ENCODE measurements at regions not wholly inside any gene's neighbourhood (a gene's known extent, or its start where the extent isn't known, plus 50 kb on each side); places are given as distances from the start of the nearest gene placed in this dataset.

DNA sequence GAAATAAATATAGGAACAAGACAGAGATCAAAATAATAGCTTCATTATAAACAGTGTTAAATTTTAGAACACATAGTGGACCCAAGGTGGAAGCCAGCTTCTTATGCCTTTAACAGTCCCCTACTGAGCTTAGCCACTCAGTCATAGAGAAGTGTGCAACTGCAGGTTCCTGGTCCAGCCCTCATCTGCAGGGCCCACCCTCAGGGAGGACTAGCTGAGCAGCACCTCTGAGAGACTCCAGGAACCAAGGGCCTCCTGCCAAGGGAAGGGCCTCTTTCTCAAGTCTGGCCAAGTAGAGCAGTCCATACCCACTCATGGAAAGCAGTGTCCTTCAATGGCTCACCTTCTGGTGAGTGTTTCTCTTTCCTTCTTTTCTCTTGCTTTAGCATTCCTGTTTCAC lies 173.7 kb upstream of the PRPS1L1 start:
- no peak for DNase-seq (ENCODE audit: low read depth)

- DNase-seq (ENCODE audit: low read depth): no peak
Measured at GRCh38 chr7:18202315-18203045, 174.8 kb upstream of the PRPS1L1 start.

DNA sequence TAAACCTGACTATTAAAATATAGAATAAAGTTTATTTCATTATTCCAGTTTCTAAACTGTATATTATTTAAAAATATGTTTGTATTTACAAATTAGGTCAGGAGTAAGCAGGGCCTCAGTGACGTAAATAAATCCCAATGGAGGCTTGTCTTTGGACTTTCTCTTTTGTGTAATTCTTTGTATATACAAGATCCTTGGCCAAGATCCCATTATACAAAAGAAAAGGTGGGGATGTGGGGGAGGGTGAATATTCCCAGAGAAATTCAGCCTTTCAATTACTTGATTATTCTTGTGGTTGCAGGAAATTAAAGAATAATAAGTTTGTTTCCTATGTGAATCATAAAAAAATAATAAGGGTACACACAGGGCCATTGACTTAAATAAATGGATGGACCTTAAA lies 178.7 kb upstream of the PRPS1L1 start:
- no peak for DNase-seq (ENCODE audit: low read depth)

DNA sequence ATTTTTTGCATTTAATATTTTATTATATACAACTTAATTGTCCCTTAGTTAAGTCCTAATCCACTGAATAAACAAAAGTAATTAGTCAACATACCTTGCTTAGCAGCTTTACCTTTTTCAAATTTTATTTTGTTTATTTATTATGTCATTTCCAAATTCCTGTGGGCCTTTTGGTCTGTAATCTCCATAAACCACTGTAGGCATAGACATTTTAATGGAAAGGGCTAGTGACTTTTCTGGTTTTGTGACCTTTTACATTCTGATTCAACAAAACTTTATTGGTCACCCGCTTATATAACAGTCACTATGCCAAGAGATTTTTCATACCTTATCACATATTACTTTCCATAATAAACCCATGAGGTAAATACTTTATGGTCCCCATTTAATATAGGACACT lies 181.3 kb upstream of the PRPS1L1 start:
- no peak for DNase-seq (ENCODE audit: low read depth)

GRCh38 chr7:18210377-18210776 lies 182.7 kb upstream of the PRPS1L1 start:
- DNase-seq (ENCODE audit: low read depth): no peak

DNA sequence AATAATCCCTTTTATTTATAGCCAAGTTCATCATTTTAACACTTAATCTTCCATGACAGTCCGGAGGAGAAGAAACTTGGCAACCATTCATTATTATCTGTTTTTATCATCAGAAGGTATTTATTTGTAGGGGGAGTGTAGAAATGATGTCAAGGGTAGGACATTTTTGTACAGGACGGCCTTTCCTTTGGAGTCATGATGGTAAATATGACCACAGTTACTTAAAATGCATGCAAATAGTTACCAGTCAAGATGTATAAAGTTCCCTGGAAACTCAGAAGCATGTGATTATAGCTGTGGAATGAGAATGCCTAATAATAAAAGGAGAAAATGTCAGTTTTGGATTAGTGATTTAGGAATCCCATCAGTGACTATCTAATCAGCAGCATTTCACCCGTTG lies 183.1 kb upstream of the PRPS1L1 start:
- no peak for DNase-seq (ENCODE audit: low read depth)

DNA sequence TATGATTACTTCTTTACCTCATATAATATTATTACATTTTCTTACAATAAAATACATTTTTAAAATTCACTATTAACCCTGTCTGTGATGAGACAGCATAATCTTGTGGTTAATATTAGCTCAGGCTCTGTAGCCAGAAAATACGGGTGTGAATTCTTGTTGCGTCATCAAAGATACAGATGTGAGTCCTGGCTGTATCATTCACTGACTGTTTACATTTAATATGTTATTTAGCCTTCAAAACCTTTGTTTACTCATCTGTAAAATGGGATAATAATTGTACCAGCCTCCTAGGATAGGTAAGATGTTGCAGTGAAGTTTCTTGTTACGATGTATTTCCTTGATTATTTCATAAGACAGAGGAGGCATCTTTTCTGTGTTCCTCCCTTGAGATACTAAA lies 184.7 kb upstream of the PRPS1L1 start:
- no peak for DNase-seq (ENCODE audit: low read depth)

DNA sequence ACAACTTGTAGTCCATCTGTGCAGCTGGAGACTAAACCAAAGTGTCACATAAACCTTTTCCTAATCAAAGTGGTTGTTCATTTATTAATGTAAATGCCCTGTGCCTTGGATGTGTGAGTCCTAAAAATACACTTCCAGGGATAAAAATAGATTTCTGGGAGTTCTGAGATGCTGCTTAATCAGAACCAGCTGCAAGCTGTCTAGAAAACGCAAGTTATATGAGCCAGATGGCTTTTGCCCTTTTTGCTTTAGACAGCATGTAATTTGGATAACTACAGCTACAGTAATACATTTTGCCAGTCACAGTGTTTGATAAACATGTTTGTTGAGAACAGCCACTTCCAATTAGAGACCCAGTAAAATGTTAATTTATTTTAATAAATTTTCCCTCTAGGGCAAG lies 185.1 kb upstream of the PRPS1L1 start:
- no peak for DNase-seq (ENCODE audit: low read depth)

DNA sequence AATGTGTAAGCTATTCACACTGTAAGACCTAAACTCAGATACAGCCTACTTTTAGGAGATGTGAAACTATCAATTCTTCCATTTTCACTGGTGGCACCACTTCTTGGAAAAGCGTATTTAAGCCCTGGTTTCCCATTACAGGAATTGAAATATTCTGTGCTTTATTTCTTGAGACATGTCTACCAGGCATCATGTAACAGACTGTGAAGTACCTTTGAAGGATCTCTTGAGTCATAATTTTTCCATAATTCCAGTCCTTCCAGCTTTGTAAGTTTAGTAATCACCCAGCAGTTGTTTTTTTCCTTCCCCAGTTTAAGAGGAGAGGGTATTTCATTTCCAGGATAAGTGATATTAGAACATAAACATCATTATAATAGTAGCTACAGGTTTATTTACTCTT lies 186.0 kb upstream of the PRPS1L1 start:
- no peak for DNase-seq (ENCODE audit: low read depth)

GRCh38 chr7:18216270-18216669 lies 188.6 kb upstream of the PRPS1L1 start:
- no peak for DNase-seq (ENCODE audit: low read depth)

DNA sequence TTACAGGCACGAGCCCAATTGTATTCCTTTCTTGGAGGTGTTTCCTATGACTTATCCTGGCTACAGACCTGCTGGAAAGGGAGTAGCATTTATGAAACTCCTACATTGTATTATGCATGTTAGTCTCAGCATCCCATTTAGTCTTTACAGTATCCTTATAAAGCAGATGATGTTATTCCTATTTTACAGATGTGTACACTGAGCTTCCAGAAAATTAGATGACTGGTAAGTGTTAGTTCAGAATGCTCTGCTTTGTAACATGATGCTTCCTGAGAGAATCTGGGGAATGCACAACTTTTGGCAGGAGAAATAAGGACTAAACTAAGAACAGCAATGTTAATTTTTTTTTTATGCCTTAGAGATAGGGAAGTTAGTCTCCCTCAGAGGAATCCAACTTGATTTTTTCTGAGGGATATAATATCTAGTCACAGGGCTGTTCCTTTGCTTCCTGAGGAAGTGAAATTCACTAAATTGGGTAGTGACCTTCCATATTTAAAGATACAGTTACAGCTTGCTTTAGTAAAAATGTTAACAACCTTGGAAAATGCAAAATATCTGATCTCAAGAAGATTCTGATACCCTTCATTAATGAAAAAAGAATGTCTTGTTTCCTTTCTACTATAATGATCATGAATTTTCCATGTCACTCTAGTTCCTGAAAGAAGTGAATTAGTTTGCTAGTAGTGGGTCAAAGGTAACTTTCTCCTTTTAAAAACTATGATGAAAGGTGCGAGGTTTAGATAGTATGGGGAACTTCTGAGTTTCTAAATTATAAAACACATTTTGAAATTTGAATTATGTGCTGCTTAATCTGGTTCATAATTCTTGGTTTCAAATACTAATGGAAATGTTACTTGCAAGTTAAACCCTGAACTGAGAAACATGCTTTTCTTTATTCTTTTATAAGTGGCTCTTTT lies 194.0 kb upstream of the PRPS1L1 start:
- no peak for DNase-seq (ENCODE audit: low read depth)

GRCh38 chr7:18222636-18223035 lies 195.0 kb upstream of the PRPS1L1 start:
- no peak for DNase-seq (ENCODE audit: low read depth)

- DNase-seq (ENCODE audit: low read depth): no peak
Measured at GRCh38 chr7:18224138-18224537, 196.5 kb upstream of the PRPS1L1 start.

DNA sequence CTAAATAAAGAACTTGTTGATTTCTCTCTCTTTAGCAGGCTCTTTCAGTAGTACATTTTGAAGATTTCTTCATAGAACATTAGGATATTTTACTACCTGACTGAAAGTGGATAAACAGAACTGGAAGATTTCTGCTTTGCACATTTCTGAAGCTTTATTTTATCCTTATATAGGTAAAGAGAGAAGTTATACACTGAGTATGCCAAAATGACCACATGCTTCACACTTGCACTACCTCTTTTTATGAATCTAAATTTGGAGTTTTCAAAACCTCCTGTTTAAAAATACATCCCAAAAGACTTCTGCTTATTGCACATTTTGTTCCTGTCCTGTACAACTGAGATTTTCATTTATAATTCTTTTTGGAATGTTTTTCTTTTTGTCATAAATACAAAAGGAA lies 197.4 kb upstream of the PRPS1L1 start:
- no peak for DNase-seq (ENCODE audit: low read depth)

- no peak for DNase-seq (ENCODE audit: low read depth)
Measured at GRCh38 chr7:18226598-18226997, 199.0 kb upstream of the PRPS1L1 start.

GRCh38 chr7:18228686-18229085 lies 201.0 kb upstream of the PRPS1L1 start:
- no peak for DNase-seq (ENCODE audit: low read depth)

GRCh38 chr7:18230271-18230670 lies 202.6 kb upstream of the PRPS1L1 start:
- no peak for DNase-seq (ENCODE audit: low read depth)

GRCh38 chr7:18231854-18232253 lies 204.2 kb upstream of the PRPS1L1 start:
- DNase-seq (ENCODE audit: low read depth): no peak

DNA sequence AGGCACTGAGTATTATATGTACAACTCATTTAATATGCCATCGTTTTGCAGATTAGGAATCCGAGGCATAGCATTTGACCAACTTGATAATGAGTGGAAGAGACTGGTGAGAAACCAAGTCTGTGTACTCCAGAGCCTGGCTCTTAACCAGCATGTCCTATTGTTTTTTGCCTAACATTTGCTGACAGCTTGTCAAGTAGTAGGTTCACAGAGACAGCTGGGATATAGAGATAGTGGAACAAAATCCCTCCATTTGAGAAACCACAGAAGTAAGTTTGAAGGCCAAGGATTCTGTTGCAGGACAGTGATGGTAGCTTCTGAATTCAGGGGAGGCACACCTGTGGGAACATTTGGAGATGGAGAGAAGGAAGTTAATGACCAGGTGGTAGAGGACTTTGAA lies 206.9 kb upstream of the PRPS1L1 start:
- DNase-seq (ENCODE audit: low read depth): no peak

GRCh38 chr7:18235819-18236218 lies 208.2 kb upstream of the PRPS1L1 start:
- no peak for DNase-seq (ENCODE audit: low read depth)

- DNase-seq (ENCODE audit: low read depth): no peak
Measured at GRCh38 chr7:18239212-18239611, 211.6 kb upstream of the PRPS1L1 start.

DNA sequence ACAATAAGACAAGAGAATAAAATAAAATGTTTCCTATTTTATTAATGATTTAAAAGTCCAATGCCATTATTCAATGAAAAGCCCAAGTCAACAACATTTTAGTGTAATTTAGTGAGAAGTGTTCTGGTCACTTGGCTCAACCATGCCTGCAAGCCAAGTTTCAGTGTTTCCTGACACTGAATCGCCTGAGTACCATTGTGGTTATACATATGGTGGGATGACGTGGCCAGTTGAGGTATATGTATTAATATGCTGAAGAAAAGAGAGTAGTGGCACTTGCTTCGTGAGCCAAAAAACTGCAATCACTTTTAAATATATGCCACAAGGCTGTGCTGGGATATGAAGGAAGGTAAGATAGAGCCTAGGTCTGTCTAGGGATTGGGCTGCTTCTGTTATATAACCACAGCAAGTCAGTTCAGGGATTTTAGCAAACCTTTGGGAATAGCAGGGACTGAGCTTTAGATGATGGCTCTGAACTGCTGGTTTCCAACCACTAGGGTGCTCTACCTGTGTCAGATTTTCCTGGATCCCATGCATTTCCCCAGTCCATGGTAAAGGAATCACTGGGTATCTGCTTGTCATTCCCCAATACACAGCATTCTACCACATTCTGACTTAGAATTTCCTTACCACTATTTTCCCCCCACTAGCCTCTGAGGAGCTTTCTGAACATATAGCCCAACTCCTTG lies 214.0 kb upstream of the PRPS1L1 start:
- no peak for DNase-seq (ENCODE audit: low read depth)

- no peak for DNase-seq (ENCODE audit: low read depth)
Measured at GRCh38 chr7:18243731-18244130, 216.1 kb upstream of the PRPS1L1 start.

Data from stimulated activated CD8-positive, alpha-beta memory T cell treated with anti-CD3 and anti-CD28 coated beads, Interleukin-4, amount 100 ng/mL, for 24 hours (primary cell).